CD4-positive, CD25-positive, alpha-beta regulatory T cell (primary cell): ENCODE measurements at regions not wholly inside any gene's neighbourhood (a gene's known extent, or its start where the extent isn't known, plus 50 kb on each side); places are given as distances from the start of the nearest gene placed in this dataset.

Source experiments
- ATAC-seq, 2 donors: fragments of 150-1000 bp; cut with Tn5 transposase; one replicate each; pipeline ENCODE4 v1.10.0; 2021; ENCODE audit warnings: low read depth in 2 of 2, moderate number of reproducible peaks in 2 of 2, moderate library complexity in 1 of 2
- DNase-seq, 3 donors: peaks; one replicate each; pipeline versions ENCODE4 v3.0.0 to v3.0.0-alpha.2; 2012 to 2022; ENCODE audit warnings: mixed read lengths in 1 of 3
- H3K27ac ChIP-seq: one replicate; pipeline ENCODE4 v1.7.0; 2013; ENCODE audit warnings: mild to moderate bottlenecking, low read length; ENCODE audit not compliant: insufficient read depth, poor library complexity, severe bottlenecking
- H3K27me3 ChIP-seq: one replicate; pipeline ENCODE4 v1.7.0; 2013; ENCODE audit warnings: low read length; ENCODE audit not compliant: control insufficient read depth, insufficient read depth
- H3K36me3 ChIP-seq: one replicate; pipeline ENCODE4 v1.7.0; 2013; ENCODE audit warnings: mild to moderate bottlenecking, low read length, moderate library complexity; ENCODE audit not compliant: control insufficient read depth, insufficient read depth
- H3K4me1 ChIP-seq: 2 replicates; pipeline ENCODE4 v1.7.0; 2013; ENCODE audit warnings: mild to moderate bottlenecking, low read length; ENCODE audit not compliant: insufficient read depth, control insufficient read depth, poor library complexity, severe bottlenecking
- H3K4me3 ChIP-seq: one replicate; pipeline ENCODE4 v1.7.0; 2013; ENCODE audit warnings: low read depth, mild to moderate bottlenecking, low read length, moderate library complexity
- H3K9me3 ChIP-seq, 2 experiments: 1 replicate in 1 of 2; 2 replicates in 1 of 2; pipeline ENCODE4 v1.7.0; 2013; ENCODE audit warnings: low read length in 2 of 2, mild to moderate bottlenecking in 1 of 2, moderate library complexity in 1 of 2; ENCODE audit not compliant: control insufficient read depth in 2 of 2
- H3K27ac Mint-ChIP-seq, 3 donors: one replicate each; pipeline ENCODE4 v1.8.0; 2020 to 2022; ENCODE audit warnings: mild to moderate bottlenecking in 3 of 3, mixed read lengths in 3 of 3, moderate library complexity in 2 of 3
- H3K27me3 Mint-ChIP-seq: one replicate; pipeline ENCODE4 v1.8.0; 2022; ENCODE audit warnings: mild to moderate bottlenecking, mixed read lengths
- H3K36me3 Mint-ChIP-seq: one replicate; pipeline ENCODE4 v1.8.0; 2020; ENCODE audit warnings: mixed read lengths
- H3K4me1 Mint-ChIP-seq, 4 donors: one replicate each; pipeline ENCODE4 v1.8.0; 2020 to 2022; ENCODE audit warnings: mixed read lengths in 4 of 4, mild to moderate bottlenecking in 1 of 4
- H3K4me3 Mint-ChIP-seq, 4 donors: one replicate each; pipeline ENCODE4 v1.8.0; 2020 to 2022; ENCODE audit warnings: mild to moderate bottlenecking in 4 of 4, mixed read lengths in 4 of 4, moderate library complexity in 3 of 4
- H3K9me3 Mint-ChIP-seq, 7 donors: one replicate each; pipeline ENCODE4 v1.8.0; 2020 to 2022; ENCODE audit warnings: mixed read lengths in 7 of 7, mild to moderate bottlenecking in 3 of 7, moderate library complexity in 2 of 7

GRCh38 chr1:229810140-229810539 lies 184.1 kb downstream of the URB2 start:
- no peaks in the 10 kb centered on the region for H3K4me1 Mint-ChIP-seq
- Histone ChIP-seq H3K4me3 (no peak overlapping the region), H3K36me3 (no peaks in the 10 kb centered on the region), H3K27ac (no peak overlapping the region), H3K27me3 (peaks cover 4% of the 10 kb centered on the region), H3K9me3 (peaks cover 11 to 15% of the 10 kb centered on the region in 2 experiments), H3K4me1 (no peaks in the 10 kb centered on the region)
- H3K27ac Mint-ChIP-seq, result no peak overlapping the region
- ATAC-seq (no peak), DNase-seq (no peak)
- H3K4me3 Mint-ChIP-seq, result no peak overlapping the region
- H3K36me3 Mint-ChIP-seq, result no peaks in the 10 kb centered on the region
- peaks cover 24% of the 10 kb centered on the region for H3K27me3 Mint-ChIP-seq
- peaks cover 0 to 35% (median 10%) of the 10 kb centered on the region in 7 donors for H3K9me3 Mint-ChIP-seq

- no peak overlapping the region for H3K4me3 Mint-ChIP-seq
Measured at GRCh38 chr1:229810961-229811360, 184.9 kb downstream of the URB2 start.

DNA sequence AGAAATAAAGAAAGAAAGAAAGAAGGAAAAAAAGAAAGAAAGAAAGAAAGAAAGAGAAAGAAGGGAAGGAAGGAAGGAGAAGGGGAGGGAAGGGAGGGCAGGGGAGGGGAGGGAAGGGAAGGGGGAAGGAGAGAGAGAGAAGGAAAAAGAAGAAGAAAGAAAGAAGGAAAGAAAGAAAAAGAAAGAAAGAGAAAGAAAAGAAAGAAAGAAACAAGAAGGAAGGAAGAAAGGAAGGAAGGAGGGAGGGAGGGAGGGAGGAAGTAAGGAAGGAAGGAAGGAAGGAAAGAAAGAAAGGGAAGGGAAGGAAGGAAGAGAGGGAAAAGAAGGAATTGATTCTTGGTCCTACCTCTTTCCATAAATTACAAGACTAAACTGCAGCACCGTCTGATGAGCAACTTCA lies 186.1 kb downstream of the URB2 start:
- H3K27ac Mint-ChIP-seq, result no peak overlapping the region
- DNase-seq (no peak), ATAC-seq (no peak)
- no peaks in the 10 kb centered on the region for H3K36me3 Mint-ChIP-seq
- Histone ChIP-seq H3K27me3 (peaks cover 4% of the 10 kb centered on the region), H3K4me3 (no peak overlapping the region), H3K27ac (no peak overlapping the region), H3K36me3 (no peaks in the 10 kb centered on the region), H3K4me1 (no peaks in the 10 kb centered on the region), H3K9me3 (peaks cover 8 to 15% of the 10 kb centered on the region in 2 experiments)
- H3K9me3 Mint-ChIP-seq, result peaks cover 0 to 28% (median 10%) of the 10 kb centered on the region in 7 donors
- peaks cover 25% of the 10 kb centered on the region for H3K27me3 Mint-ChIP-seq
- H3K4me1 Mint-ChIP-seq, result no peaks in the 10 kb centered on the region
- H3K4me3 Mint-ChIP-seq, result no peak overlapping the region

More at GRCh38 chr1:229810961-229811360, 184.9 kb downstream of the URB2 start:
- no peak for DNase-seq
- Histone ChIP-seq H3K9me3 (peaks cover 8 to 15% of the 10 kb centered on the region in 2 experiments), H3K36me3 (no peaks in the 10 kb centered on the region), H3K27me3 (peaks cover 4% of the 10 kb centered on the region), H3K27ac (no peak overlapping the region), H3K4me3 (no peak overlapping the region), H3K4me1 (no peaks in the 10 kb centered on the region)
- Mint-ChIP-seq H3K27ac (no peak overlapping the region), H3K36me3 (no peaks in the 10 kb centered on the region), H3K27me3 (peaks cover 25% of the 10 kb centered on the region), H3K4me1 (no peaks in the 10 kb centered on the region), H3K9me3 (peaks cover 0 to 28% (median 10%) of the 10 kb centered on the region in 7 donors)
- no peak for ATAC-seq

GRCh38 chr1:229812693-229813092 lies 186.6 kb downstream of the URB2 start:
- Histone ChIP-seq H3K9me3 (peaks cover 8 to 15% of the 10 kb centered on the region in 2 experiments), H3K27me3 (peaks cover 4% of the 10 kb centered on the region), H3K4me1 (no peaks in the 10 kb centered on the region), H3K36me3 (no peaks in the 10 kb centered on the region), H3K4me3 (no peak overlapping the region), H3K27ac (no peak overlapping the region)
- Mint-ChIP-seq H3K9me3 (peaks cover 0 to 28% (median 10%) of the 10 kb centered on the region in 7 donors), H3K36me3 (no peaks in the 10 kb centered on the region), H3K4me1 (no peaks in the 10 kb centered on the region), H3K27ac (no peak overlapping the region), H3K4me3 (no peak overlapping the region), H3K27me3 (peaks cover 25% of the 10 kb centered on the region)
- ATAC-seq (no peak), DNase-seq (no peak)

DNA sequence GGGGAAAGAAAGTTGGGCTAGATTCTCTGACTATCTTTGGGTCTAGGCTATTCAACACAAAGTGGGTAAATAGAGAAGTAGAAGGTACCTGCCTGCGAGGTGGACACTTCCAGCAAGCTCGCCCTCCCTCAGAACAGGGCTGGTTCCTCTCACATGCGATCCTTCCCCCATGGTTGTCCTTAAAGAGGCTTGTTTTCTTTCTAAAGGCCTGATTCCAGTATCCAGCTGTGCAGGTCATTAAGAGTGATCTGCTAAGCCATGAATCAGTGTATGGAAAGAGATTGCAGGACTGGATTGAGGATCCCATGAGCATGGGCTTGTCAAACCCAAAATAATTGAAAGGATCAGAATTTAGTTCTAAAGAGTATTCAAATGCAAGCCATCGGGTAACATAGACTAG lies 189.0 kb downstream of the URB2 start:
- Mint-ChIP-seq H3K4me1 (no peaks in the 10 kb centered on the region), H3K9me3 (peaks cover 0 to 14% (median 3%) of the 10 kb centered on the region in 7 donors), H3K27ac (peak overlapping the region in 1 of 3 donors; percentile 53), H3K36me3 (no peaks in the 10 kb centered on the region), H3K4me3 (no peak overlapping the region), H3K27me3 (peaks cover 20% of the 10 kb centered on the region)
- H3K9me3 ChIP-seq, result peaks cover 4 to 7% of the 10 kb centered on the region in 2 experiments
- H3K4me1 ChIP-seq, result no peaks in the 10 kb centered on the region
- H3K36me3 ChIP-seq, result no peaks in the 10 kb centered on the region
- H3K4me3 ChIP-seq, result no peak overlapping the region
- H3K27ac ChIP-seq, result no peak overlapping the region
- DNase-seq (no peak), ATAC-seq (no peak)
- peaks cover 2% of the 10 kb centered on the region for H3K27me3 ChIP-seq

- H3K36me3 ChIP-seq, result no peaks in the 10 kb centered on the region
- DNase-seq (no peak), ATAC-seq (no peak)
- no peaks in the 10 kb centered on the region for H3K4me1 ChIP-seq
- H3K27ac ChIP-seq, result no peak overlapping the region
- no peaks in the 10 kb centered on the region for H3K9me3 ChIP-seq
- Mint-ChIP-seq H3K4me1 (no peaks in the 10 kb centered on the region), H3K27me3 (peaks cover 16% of the 10 kb centered on the region), H3K4me3 (no peak overlapping the region), H3K27ac (no peak overlapping the region), H3K9me3 (peaks cover 0 to 9% (median 1%) of the 10 kb centered on the region in 7 donors), H3K36me3 (no peaks in the 10 kb centered on the region)
- H3K4me3 ChIP-seq, result no peak overlapping the region
- peaks cover 2% of the 10 kb centered on the region for H3K27me3 ChIP-seq
Measured at GRCh38 chr1:229815961-229816360, 189.9 kb downstream of the URB2 start.

- H3K27me3 ChIP-seq, result peaks cover 2% of the 10 kb centered on the region
- H3K4me1 ChIP-seq, result no peaks in the 10 kb centered on the region
- Mint-ChIP-seq H3K4me3 (no peak overlapping the region), H3K36me3 (no peaks in the 10 kb centered on the region), H3K27ac (no peak overlapping the region), H3K27me3 (peaks cover 11% of the 10 kb centered on the region), H3K9me3 (peaks cover 0 to 4% (median 0%) of the 10 kb centered on the region in 7 donors), H3K4me1 (no peaks in the 10 kb centered on the region)
- no peaks in the 10 kb centered on the region for H3K9me3 ChIP-seq
- no peak overlapping the region for H3K4me3 ChIP-seq
- ATAC-seq, result no peak
- no peaks in the 10 kb centered on the region for H3K36me3 ChIP-seq
- no peak for DNase-seq
- H3K27ac ChIP-seq, result no peak overlapping the region
Measured at GRCh38 chr1:229817936-229818335, 191.9 kb downstream of the URB2 start.

DNA sequence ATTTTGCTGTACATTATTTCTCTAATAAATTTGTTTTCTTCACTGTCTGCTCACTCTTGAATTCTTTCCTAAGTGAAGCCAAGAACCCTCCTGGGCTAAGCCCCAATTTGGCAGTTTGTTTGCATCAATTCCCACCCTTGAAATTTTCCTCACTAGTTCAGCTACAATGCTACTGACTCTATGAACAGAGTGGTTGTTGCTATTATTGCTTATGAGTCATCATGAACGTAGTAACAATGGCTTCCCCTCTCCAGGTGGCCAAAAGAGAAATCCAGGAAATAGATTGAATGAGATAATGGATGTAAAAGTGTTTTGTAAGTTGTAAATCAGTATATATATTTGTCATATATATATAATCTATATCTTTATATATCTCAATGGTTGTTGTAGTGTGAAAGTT lies 193.0 kb downstream of the URB2 start:
- no peak overlapping the region for H3K27ac Mint-ChIP-seq
- Histone ChIP-seq H3K36me3 (no peaks in the 10 kb centered on the region), H3K4me1 (no peaks in the 10 kb centered on the region), H3K27me3 (peaks cover 2% of the 10 kb centered on the region), H3K4me3 (no peak overlapping the region), H3K27ac (no peak overlapping the region), H3K9me3 (no peaks in the 10 kb centered on the region)
- H3K27me3 Mint-ChIP-seq, result peaks cover 11% of the 10 kb centered on the region
- peaks cover 0 to 4% (median 0%) of the 10 kb centered on the region in 7 donors for H3K9me3 Mint-ChIP-seq
- no peaks in the 10 kb centered on the region for H3K36me3 Mint-ChIP-seq
- no peak overlapping the region for H3K4me3 Mint-ChIP-seq
- ATAC-seq, result no peak
- DNase-seq, result no peak
- H3K4me1 Mint-ChIP-seq, result no peaks in the 10 kb centered on the region
